Loucy (cell line): ENCODE measurements at regions not wholly inside any gene's neighbourhood (a gene's known extent, or its start where the extent isn't known, plus 50 kb on each side); places are given as distances from the start of the nearest gene placed in this dataset.

Source experiments
- EZH2phosphoT487 ChIP-seq: fragments of 200-600 bp; IDR thresholded peaks from 2 replicates; pipeline ENCODE4 v1.6.1; 2018; ENCODE audit warnings: antibody characterized with exemption, mild to moderate bottlenecking, moderate library complexity, borderline replicate concordance
- TF ChIP-seq, protein P1 (sequence below): fragments of 200-600 bp; sonication (generic); conservative IDR thresholded peaks from 2 replicates; pipeline ENCODE4 v1.5.1; 2014; ENCODE audit warnings: mild to moderate bottlenecking, antibody characterized with exemption, low read length

DNA sequence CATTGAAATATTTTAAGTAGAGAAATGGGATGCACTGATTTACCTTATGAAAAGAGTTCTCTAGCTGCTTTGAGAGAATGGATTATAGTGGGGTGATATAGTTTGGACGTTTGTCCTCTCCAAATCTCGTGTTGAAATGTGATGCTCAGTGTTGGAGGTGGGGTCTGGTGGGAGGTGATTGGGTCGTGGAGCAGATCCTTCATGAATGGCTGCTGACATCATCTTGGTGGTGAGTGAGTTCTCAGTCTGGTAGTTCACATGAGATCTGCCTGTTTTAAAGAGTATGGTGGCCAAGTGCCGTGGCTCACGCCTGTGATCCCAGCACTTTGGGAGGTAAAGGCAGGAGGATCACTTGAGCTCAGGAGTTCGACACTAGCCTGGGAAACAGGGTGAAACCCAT, 58.7 kb upstream of the SH3RF3 start:
- no peak for TF ChIP-seq EZH2phosphoT487
- TF ChIP-seq, protein P1, sequence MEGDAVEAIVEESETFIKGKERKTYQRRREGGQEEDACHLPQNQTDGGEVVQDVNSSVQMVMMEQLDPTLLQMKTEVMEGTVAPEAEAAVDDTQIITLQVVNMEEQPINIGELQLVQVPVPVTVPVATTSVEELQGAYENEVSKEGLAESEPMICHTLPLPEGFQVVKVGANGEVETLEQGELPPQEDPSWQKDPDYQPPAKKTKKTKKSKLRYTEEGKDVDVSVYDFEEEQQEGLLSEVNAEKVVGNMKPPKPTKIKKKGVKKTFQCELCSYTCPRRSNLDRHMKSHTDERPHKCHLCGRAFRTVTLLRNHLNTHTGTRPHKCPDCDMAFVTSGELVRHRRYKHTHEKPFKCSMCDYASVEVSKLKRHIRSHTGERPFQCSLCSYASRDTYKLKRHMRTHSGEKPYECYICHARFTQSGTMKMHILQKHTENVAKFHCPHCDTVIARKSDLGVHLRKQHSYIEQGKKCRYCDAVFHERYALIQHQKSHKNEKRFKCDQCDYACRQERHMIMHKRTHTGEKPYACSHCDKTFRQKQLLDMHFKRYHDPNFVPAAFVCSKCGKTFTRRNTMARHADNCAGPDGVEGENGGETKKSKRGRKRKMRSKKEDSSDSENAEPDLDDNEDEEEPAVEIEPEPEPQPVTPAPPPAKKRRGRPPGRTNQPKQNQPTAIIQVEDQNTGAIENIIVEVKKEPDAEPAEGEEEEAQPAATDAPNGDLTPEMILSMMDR = no peak
